Ascending aorta (tissue), 2 donors: ENCODE measurements at regions not wholly inside any gene's neighbourhood (a gene's known extent, or its start where the extent isn't known, plus 50 kb on each side); places are given as distances from the start of the nearest gene placed in this dataset.

ENCODE experiments used
- DNase-seq, 2 donors: peaks; one replicate each; pipeline ENCODE4 v3.0.0-alpha.2; 2019; ENCODE audit warnings: low spot score in 2 of 2
- H3K27ac ChIP-seq, 2 donors: fragments of 200-600 bp; sonication (generic); one replicate each; pipeline ENCODE4 v1.5.1; 2016 to 2017; ENCODE audit warnings: mild to moderate bottlenecking in 1 of 2
- H3K27me3 ChIP-seq: fragments of 200-600 bp; sonication (generic); one replicate; pipeline ENCODE4 v1.5.1; 2017
- H3K36me3 ChIP-seq, 2 donors: fragments of 200-600 bp; sonication (generic); one replicate each; pipeline ENCODE4 v1.5.1; 2016
- H3K4me1 ChIP-seq, 2 donors: fragments of 200-600 bp; sonication (generic); one replicate each; pipeline ENCODE4 v1.5.1; 2016 to 2017; ENCODE audit warnings: mild to moderate bottlenecking in 1 of 2
- H3K4me3 ChIP-seq, 2 donors: fragments of 200-600 bp; sonication (generic); one replicate each; pipeline ENCODE4 v1.5.1; 2016 to 2017; ENCODE audit warnings: mild to moderate bottlenecking in 1 of 2
- H3K9me3 ChIP-seq, 2 donors: fragments of 200-600 bp; sonication (generic); one replicate each; pipeline ENCODE4 v1.5.1; 2016
- intact Hi-C: fragments of 100-400 bp; cut with DNase I; formaldehyde crosslinking; loops from one replicate; pipeline ENCODE4 v1.15.1; 2023
- TF ChIP-seq, protein P1 (sequence below), 3 experiments: fragments of 200-600 bp in 2 of 3; fragments of 450-650 bp in 1 of 3; sonication (generic) in 2 of 3; IDR thresholded peaks; one replicate each; pipeline ENCODE4 v1.5.1; 2016 to 2019; ENCODE audit warnings: antibody characterized with exemption in 3 of 3, mild to moderate bottlenecking in 1 of 3, moderate library complexity in 1 of 3

DNA sequence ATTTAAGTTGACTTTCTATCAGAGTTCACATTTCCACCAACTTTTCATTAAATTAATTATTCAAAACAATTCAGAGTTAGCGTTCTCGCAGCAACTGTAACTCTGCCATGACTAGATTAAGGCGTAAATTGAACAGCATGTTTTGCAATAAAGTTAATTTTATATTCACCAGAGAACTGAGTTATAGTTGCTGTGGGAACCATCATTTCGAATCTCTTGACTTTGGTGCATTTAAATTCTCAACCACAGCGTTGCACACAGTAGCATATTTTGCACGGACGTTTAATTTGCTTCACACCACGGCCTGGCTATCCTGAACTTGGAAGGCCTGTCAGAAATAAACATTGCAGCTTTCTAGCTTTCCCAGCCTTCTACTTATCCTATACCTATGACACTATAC is 144.3 kb upstream of the WWC1 start:
- H3K4me1 ChIP-seq = no peaks in the 10 kb centered on the region
- no peak overlapping the region for H3K27ac ChIP-seq
- no peak overlapping the region for H3K4me3 ChIP-seq
- intact Hi-C loops = no loop called here
- no peaks in the 10 kb centered on the region for H3K9me3 ChIP-seq
- DNase-seq = no peak
- TF ChIP-seq, protein P1, sequence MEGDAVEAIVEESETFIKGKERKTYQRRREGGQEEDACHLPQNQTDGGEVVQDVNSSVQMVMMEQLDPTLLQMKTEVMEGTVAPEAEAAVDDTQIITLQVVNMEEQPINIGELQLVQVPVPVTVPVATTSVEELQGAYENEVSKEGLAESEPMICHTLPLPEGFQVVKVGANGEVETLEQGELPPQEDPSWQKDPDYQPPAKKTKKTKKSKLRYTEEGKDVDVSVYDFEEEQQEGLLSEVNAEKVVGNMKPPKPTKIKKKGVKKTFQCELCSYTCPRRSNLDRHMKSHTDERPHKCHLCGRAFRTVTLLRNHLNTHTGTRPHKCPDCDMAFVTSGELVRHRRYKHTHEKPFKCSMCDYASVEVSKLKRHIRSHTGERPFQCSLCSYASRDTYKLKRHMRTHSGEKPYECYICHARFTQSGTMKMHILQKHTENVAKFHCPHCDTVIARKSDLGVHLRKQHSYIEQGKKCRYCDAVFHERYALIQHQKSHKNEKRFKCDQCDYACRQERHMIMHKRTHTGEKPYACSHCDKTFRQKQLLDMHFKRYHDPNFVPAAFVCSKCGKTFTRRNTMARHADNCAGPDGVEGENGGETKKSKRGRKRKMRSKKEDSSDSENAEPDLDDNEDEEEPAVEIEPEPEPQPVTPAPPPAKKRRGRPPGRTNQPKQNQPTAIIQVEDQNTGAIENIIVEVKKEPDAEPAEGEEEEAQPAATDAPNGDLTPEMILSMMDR (IDR thresholded peaks at IDR 0.05) = no peak
- no peaks in the 10 kb centered on the region for H3K27me3 ChIP-seq
- no peaks in the 10 kb centered on the region for H3K36me3 ChIP-seq

DNA sequence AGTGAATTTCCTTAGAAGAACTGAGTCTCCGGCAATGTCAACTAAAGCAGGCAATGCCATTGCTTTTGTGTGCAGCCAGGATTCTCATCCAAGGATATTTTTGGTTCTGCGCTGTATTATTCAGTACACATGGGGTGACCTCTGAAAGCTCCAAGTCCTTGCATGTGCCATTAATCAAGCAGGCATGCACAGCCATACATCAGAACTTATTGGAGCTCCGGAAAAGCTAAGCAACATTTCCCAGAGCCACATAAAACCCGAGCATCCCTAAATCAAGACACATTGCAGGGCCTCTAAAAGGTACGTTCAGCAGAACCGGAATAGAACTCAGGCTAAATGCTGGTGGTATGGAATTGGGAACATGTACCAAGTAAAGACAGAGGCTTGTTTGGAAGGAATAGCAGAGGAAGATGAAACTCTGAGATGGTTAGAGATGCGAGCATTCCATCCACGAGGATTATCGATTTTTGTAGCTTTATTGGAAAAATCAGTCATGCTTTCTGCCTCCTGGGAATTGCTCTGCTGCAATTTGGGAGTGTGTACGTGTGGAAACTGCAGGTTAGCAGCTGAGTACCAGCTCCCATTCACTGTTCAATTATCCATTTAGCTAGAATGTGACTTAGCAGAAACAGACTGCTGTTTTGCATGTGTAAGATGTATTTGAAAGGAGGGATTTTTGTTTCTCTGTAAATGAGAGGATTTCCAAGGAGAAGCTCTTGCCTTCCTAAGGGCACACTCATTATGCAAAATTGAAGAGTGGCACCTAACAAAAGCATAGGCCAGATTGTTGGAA is 143.7 kb upstream of the WWC1 start:
- Histone ChIP-seq H3K9me3 (no peaks in the 10 kb centered on the region), H3K4me3 (no peak overlapping the region), H3K36me3 (no peaks in the 10 kb centered on the region), H3K27ac (no peak overlapping the region), H3K27me3 (no peaks in the 10 kb centered on the region), H3K4me1 (no peaks in the 10 kb centered on the region)
- intact Hi-C loops = no loop called here
- TF ChIP-seq, protein P1 (IDR thresholded peaks at IDR 0.05) = no peak
- no peak for DNase-seq

DNA sequence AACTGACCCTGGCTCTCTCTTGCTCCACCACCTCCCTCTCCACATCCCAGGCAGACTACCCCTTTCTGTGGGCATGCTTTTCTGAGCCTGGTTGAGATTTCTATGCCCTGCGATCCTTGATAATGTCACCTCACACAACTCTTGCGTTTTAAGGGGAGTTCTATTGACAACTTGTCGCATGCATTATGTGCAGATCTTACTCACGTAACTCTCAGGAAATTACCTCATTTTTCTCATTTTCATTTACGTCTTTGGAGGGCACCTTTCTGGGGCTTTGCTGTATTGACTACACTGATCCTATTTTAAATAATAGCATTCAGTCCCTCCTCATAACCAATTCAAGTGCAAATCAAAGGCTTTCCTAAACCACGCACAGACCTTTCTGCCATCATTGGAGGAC is 140.4 kb upstream of the WWC1 start:
- Histone ChIP-seq H3K9me3 (no peaks in the 10 kb centered on the region), H3K4me3 (no peak overlapping the region), H3K36me3 (no peaks in the 10 kb centered on the region), H3K4me1 (no peaks in the 10 kb centered on the region), H3K27ac (no peak overlapping the region), H3K27me3 (no peaks in the 10 kb centered on the region)
- intact Hi-C loops = no loop called here
- DNase-seq = no peak
- TF ChIP-seq, protein P1 (IDR thresholded peaks at IDR 0.05) = no peak

DNA sequence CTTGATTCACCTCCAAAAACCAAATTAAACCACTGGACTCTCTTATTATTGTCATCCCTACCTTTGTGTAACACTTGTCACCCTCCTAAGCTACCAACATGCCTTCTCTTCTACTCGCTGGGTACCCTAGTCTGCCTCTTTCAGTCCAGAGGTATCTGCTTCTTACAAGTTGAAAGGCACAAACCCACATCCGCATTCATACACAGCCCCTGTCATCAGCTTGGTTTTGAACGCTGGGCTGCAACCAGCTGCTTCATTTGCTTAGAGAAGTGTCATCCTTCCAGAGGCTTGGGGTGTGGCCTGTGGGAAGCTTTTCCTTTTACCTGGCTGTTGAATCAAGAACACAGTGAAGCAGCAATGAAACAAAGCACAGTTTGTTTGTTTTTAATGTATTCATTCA is 138.8 kb upstream of the WWC1 start:
- H3K36me3 ChIP-seq = no peaks in the 10 kb centered on the region
- H3K4me1 ChIP-seq = no peaks in the 10 kb centered on the region
- H3K27ac ChIP-seq = no peak overlapping the region
- intact Hi-C loops = no loop called here
- no peak for DNase-seq
- TF ChIP-seq, protein P1 (IDR thresholded peaks at IDR 0.05) = no peak
- H3K4me3 ChIP-seq = no peak overlapping the region
- no peaks in the 10 kb centered on the region for H3K27me3 ChIP-seq
- no peaks in the 10 kb centered on the region for H3K9me3 ChIP-seq

DNA sequence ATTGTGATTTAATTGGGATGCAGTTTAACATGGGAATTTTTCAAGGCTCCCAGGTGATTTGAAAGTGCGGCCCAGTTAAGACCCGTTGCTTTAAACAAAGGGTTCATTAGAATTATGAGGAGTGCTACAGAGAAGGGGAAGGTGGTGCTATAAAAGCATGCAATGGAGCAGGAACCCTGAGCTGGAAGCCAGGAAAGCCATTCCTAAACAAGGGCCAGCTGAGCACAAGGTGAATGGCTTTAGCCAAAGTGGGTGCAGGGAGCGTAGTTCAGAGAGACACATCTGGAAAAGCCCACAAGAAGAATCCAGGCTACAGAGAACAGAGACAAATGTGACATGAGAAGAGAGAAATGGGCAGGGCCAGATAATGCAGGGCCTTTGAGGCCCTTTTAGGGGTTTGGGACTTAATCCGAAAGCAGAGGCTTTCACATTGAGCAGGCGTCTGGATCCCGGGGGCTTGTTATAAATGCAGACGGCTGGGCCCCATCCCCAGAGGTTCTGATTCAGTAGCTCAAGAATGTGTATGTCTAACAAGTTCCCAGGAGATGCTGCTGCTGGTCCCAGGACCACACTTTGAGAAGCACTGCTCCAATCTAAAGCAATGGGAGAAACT is 138.1 kb upstream of the WWC1 start:
- Histone ChIP-seq H3K27ac (no peak overlapping the region), H3K4me1 (no peaks in the 10 kb centered on the region), H3K4me3 (no peak overlapping the region), H3K27me3 (no peaks in the 10 kb centered on the region), H3K36me3 (no peaks in the 10 kb centered on the region), H3K9me3 (no peaks in the 10 kb centered on the region)
- TF ChIP-seq, protein P1 (IDR thresholded peaks at IDR 0.05) = no peak
- DNase-seq = no peak
- intact Hi-C loops = no loop called here
